HCT116 (cell line): ENCODE measurements at regions not wholly inside any gene's neighbourhood (a gene's known extent, or its start where the extent isn't known, plus 50 kb on each side); places are given as distances from the start of the nearest gene placed in this dataset.

Source experiments
- ATAC-seq: fragments of 200-7000 bp; cut with Tn5 transposase; 2 replicates; pipeline ENCODE4 v1.9.1; 2020; ENCODE audit warnings: mild to moderate bottlenecking, moderate library complexity
- BruUV-seq: library from RNA; stranded (reverse); fragments of 400-500 nt; replicated peaks from 2 replicates; lab custom pipeline; 2021; lab: Mats Ljungman, UMichigan
- CTCF ChIA-PET: fragments of 300-600 bp; sonication (Branson Sonifier 250); formaldehyde crosslinking; loops from one replicate; lab custom pipeline; 2021; ENCODE audit warnings: antibody characterized with exemption; lab: Charles Lee
- POLR2A ChIA-PET: fragments of 300-600, 350-600 bp; sonication (Branson Sonifier 250); formaldehyde crosslinking; loops from one replicate; lab custom pipeline; 2021; ENCODE audit warnings: antibody characterized with exemption; lab: Charles Lee
- RAD21 ChIA-PET, 2 experiments: fragments of 300-600 bp; sonication (Branson Sonifier 250); formaldehyde crosslinking; loops; one replicate each; lab custom pipeline; 2023; ENCODE audit warnings: low total read pairs in 2 of 2; ENCODE audit not compliant: uncharacterized antibody in 2 of 2, unreplicated experiment in 2 of 2, low non-redundant PET in 1 of 2; lab: Charles Lee
- DNase-seq: peaks from one replicate; pipeline ENCODE4 v3.0.0-alpha.2; 2010; ENCODE audit warnings: low read depth, low spot score
- H2AFZ ChIP-seq: fragments of 200-600 bp; shearing (Covaris generic), sonication (generic); 2 replicates; pipeline ENCODE4 v1.6.1; 2017; ENCODE audit warnings: low read depth, mixed run types, mixed read lengths, antibody characterized with exemption, low read length; ENCODE audit not compliant: poor library complexity, severe bottlenecking
- H3K27ac ChIP-seq: 2 replicates; pipeline ENCODE4 v1.5.1; 2012; ENCODE audit warnings: low read depth, low read length
- H3K27me3 ChIP-seq: fragments of 200-600 bp; sonication (generic); 2 replicates; pipeline ENCODE4 v1.6.1; 2016; ENCODE audit warnings: mixed run types, low read length, mixed read lengths; ENCODE audit not compliant: insufficient read depth
- H3K36me3 ChIP-seq, 2 experiments: fragments of 200-500 bp in 1 of 2; fragments of 200-600 bp in 1 of 2; sonication (Bioruptor generic) in 1 of 2; sonication (generic) in 1 of 2; 2 replicates each; pipeline versions ENCODE4 v1.5.1 to v1.6.1; 2014 to 2016; ENCODE audit warnings: low read length in 2 of 2, inconsistent platforms in 1 of 2, mixed read lengths in 1 of 2, mixed run types in 1 of 2; ENCODE audit not compliant: insufficient read depth in 2 of 2, control insufficient read depth in 1 of 2
- H3K4me1 ChIP-seq, 2 experiments: fragments of 200-600 bp in 1 of 2; sonication (generic) in 1 of 2; 2 replicates each; pipeline versions ENCODE4 v1.5.1 to v1.6.1; 2012 to 2017; ENCODE audit warnings: low read length in 2 of 2, inconsistent platforms in 1 of 2, mild to moderate bottlenecking in 1 of 2, mixed read lengths in 1 of 2, mixed run types in 1 of 2, moderate library complexity in 1 of 2; ENCODE audit not compliant: insufficient read depth in 2 of 2, control insufficient read depth in 1 of 2
- H3K4me2 ChIP-seq: fragments of 200-600 bp; sonication (generic); 2 replicates; pipeline ENCODE4 v1.6.1; 2017; ENCODE audit warnings: mixed run types, low read length, mixed read lengths
- H3K4me3 ChIP-seq, 2 experiments: fragments of 200-600 bp in 1 of 2; sonication (generic) in 1 of 2; replicated peaks in 1 of 2; 2 replicates each; pipeline ENCODE4 v1.5.1; 2011 to 2016; ENCODE audit warnings: low read length in 2 of 2, control low read depth in 1 of 2, low read depth in 1 of 2, mild to moderate bottlenecking in 1 of 2, mixed read lengths in 1 of 2, mixed run types in 1 of 2
- H3K79me2 ChIP-seq: fragments of 200-600 bp; sonication (generic); 2 replicates; pipeline ENCODE4 v1.6.1; 2017; ENCODE audit warnings: mild to moderate bottlenecking, mixed run types, low read length, moderate library complexity, mixed read lengths; ENCODE audit not compliant: insufficient read depth
- H3K9ac ChIP-seq: fragments of 200-600 bp; sonication (generic); 2 replicates; pipeline ENCODE4 v1.6.1; 2016; ENCODE audit warnings: low read length, mixed read lengths
- H3K9me2 ChIP-seq: fragments of 200-600 bp; sonication (generic), shearing (Covaris generic); 2 replicates; pipeline ENCODE4 v1.6.1; 2017; ENCODE audit warnings: mixed run types, mild to moderate bottlenecking, moderate library complexity; ENCODE audit not compliant: insufficient read depth
- H3K9me3 ChIP-seq, 2 experiments: fragments of 200-500 bp in 1 of 2; fragments of 200-600 bp in 1 of 2; sonication (Bioruptor generic) in 1 of 2; sonication (generic) in 1 of 2; 2 replicates each; pipeline ENCODE4 v1.6.1; 2014 to 2017; ENCODE audit warnings: low read length in 2 of 2, mixed read lengths in 2 of 2, inconsistent platforms in 1 of 2, low read depth in 1 of 2, mild to moderate bottlenecking in 1 of 2, mixed run types in 1 of 2, moderate library complexity in 1 of 2; ENCODE audit not compliant: control insufficient read depth in 1 of 2, insufficient read depth in 1 of 2
- H4K20me1 ChIP-seq: fragments of 200-600 bp; sonication (generic), shearing (Covaris generic); 2 replicates; pipeline ENCODE4 v1.6.1; 2017; ENCODE audit warnings: mixed run types, mild to moderate bottlenecking, moderate library complexity; ENCODE audit not compliant: insufficient read depth
- CBX3 ChIP-seq: IDR thresholded peaks from 2 replicates; pipeline ENCODE4 v1.6.1; 2012; ENCODE audit warnings: low read depth
- CEBPB ChIP-seq: IDR thresholded peaks from 2 replicates; pipeline ENCODE4 v1.6.1; 2012; ENCODE audit warnings: low read depth
- EGR1 ChIP-seq: IDR thresholded peaks from 2 replicates; pipeline ENCODE4 v1.6.1; 2012; ENCODE audit warnings: low read depth
- ELF1 ChIP-seq: IDR thresholded peaks from 2 replicates; pipeline ENCODE4 v1.6.1; 2012; ENCODE audit warnings: low read depth, borderline replicate concordance
- EZH2phosphoT487 ChIP-seq: fragments of 200-600 bp; IDR thresholded peaks from 2 replicates; pipeline ENCODE4 v1.6.1; 2018; ENCODE audit warnings: antibody characterized with exemption, borderline replicate concordance
- FOSL1 ChIP-seq: IDR thresholded peaks from 2 replicates; pipeline ENCODE4 v1.6.1; 2012; ENCODE audit warnings: low read depth
- JUND ChIP-seq: IDR thresholded peaks from 2 replicates; pipeline ENCODE4 v1.6.1; 2012
- POLR2A ChIP-seq: IDR thresholded peaks from 2 replicates; pipeline ENCODE4 v1.7.0; 2011; ENCODE audit warnings: borderline replicate concordance; ENCODE audit not compliant: insufficient read depth, insufficient read length; ENCODE audit errors: extremely low read depth
- POLR2AphosphoS5 ChIP-seq: IDR thresholded peaks from 2 replicates; pipeline ENCODE4 v1.6.1; 2011; ENCODE audit warnings: mild to moderate bottlenecking, low read depth, low read length, moderate library complexity
- RAD21 ChIP-seq: IDR thresholded peaks from 2 replicates; pipeline ENCODE4 v1.6.1; 2012; ENCODE audit warnings: low read depth, mild to moderate bottlenecking
- YY1 ChIP-seq: IDR thresholded peaks from 2 replicates; pipeline ENCODE4 v1.6.1; 2011; ENCODE audit warnings: low read length, low read depth, moderate library complexity, mild to moderate bottlenecking; ENCODE audit not compliant: insufficient replicate concordance; ENCODE audit errors: extremely low read depth
- ZNF274 ChIP-seq: fragments of 200-500 bp; sonication (Bioruptor generic); IDR thresholded peaks from 2 replicates; pipeline ENCODE4 v1.6.1; 2014; ENCODE audit warnings: mild to moderate bottlenecking, low read depth, low read length, inconsistent platforms
- intact Hi-C: fragments of 100-400 bp; cut with micrococcal nuclease; formaldehyde crosslinking; loops from 2 replicates; pipeline ENCODE4 v1.10.0; 2022
- TF ChIP-seq, protein P1 (sequence below): IDR thresholded peaks from 2 replicates; pipeline ENCODE4 v1.6.1; 2012; ENCODE audit warnings: low read depth
- TF ChIP-seq, protein P2 (sequence below): IDR thresholded peaks from 2 replicates; pipeline ENCODE4 v1.6.1; 2012
- TF ChIP-seq, protein P3 (sequence below): IDR thresholded peaks from 2 replicates; pipeline ENCODE4 v1.6.1; 2012
- TF ChIP-seq, protein P4 (sequence below), 3 experiments: fragments of 200-600 bp in 1 of 3; sonication (generic) in 1 of 3; IDR thresholded peaks in 2 of 3; conservative IDR thresholded peaks in 1 of 3; 2 replicates each; pipeline ENCODE4 v1.5.1; 2012 to 2017; ENCODE audit warnings: low read depth in 2 of 3, low read length in 2 of 3, antibody characterized with exemption in 1 of 3, borderline replicate concordance in 1 of 3, control low read depth in 1 of 3, mild to moderate bottlenecking in 1 of 3, mixed read lengths in 1 of 3, mixed run types in 1 of 3, moderate library complexity in 1 of 3; ENCODE audit not compliant: insufficient read depth in 1 of 3

DNA sequence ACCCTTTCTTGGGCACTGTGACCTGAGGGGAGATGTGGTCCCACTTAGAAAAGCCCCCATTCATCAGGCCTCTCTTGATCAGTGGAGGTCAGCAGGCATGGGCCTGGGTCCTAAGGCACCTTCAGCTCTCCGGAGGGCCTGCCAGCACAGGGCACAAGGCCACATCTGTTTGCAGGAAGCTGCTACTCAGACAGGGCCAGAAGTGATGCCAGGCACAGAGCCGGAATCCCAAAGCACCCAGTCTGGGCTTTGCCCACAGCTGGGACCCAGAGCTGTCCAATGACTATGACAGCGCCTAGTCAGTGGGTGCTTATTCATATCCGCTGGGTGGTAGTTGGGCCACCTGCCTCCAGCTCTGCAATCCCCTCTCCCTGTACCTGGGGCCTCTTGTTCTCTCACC is 63.2 kb upstream of the ELN start:
- POLR2A ChIA-PET: no interaction called here
- no peak overlapping the region for H3K9ac ChIP-seq
- BruUV-seq: no TSS peak
- no peaks in the 10 kb centered on the region for H4K20me1 ChIP-seq
- no peaks in the 10 kb centered on the region for H3K36me3 ChIP-seq
- H3K9me2 ChIP-seq: no peaks in the 10 kb centered on the region
- intact Hi-C loops: no loop called here
- no peak for ATAC-seq
- no peak overlapping the region for H3K4me2 ChIP-seq
- no peak for DNase-seq
- no peaks in the 10 kb centered on the region for H3K79me2 ChIP-seq
- CTCF ChIA-PET: interaction anchor here (1.3 kb wide), 1 partner anchor 15 kb away, joined by 4 read pairs; no protein-coding TSS in a partner anchor
- peaks cover 0 to 4% of the 10 kb centered on the region in 2 experiments; a peak in 1 of 4 replicates for H3K4me1 ChIP-seq
- TF ChIP-seq CEBPB: no peak
- TF ChIP-seq EGR1: no peak
- TF ChIP-seq EZH2phosphoT487: no peak
- TF ChIP-seq, protein P1, sequence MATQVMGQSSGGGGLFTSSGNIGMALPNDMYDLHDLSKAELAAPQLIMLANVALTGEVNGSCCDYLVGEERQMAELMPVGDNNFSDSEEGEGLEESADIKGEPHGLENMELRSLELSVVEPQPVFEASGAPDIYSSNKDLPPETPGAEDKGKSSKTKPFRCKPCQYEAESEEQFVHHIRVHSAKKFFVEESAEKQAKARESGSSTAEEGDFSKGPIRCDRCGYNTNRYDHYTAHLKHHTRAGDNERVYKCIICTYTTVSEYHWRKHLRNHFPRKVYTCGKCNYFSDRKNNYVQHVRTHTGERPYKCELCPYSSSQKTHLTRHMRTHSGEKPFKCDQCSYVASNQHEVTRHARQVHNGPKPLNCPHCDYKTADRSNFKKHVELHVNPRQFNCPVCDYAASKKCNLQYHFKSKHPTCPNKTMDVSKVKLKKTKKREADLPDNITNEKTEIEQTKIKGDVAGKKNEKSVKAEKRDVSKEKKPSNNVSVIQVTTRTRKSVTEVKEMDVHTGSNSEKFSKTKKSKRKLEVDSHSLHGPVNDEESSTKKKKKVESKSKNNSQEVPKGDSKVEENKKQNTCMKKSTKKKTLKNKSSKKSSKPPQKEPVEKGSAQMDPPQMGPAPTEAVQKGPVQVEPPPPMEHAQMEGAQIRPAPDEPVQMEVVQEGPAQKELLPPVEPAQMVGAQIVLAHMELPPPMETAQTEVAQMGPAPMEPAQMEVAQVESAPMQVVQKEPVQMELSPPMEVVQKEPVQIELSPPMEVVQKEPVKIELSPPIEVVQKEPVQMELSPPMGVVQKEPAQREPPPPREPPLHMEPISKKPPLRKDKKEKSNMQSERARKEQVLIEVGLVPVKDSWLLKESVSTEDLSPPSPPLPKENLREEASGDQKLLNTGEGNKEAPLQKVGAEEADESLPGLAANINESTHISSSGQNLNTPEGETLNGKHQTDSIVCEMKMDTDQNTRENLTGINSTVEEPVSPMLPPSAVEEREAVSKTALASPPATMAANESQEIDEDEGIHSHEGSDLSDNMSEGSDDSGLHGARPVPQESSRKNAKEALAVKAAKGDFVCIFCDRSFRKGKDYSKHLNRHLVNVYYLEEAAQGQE: no peak
- TF ChIP-seq FOSL1: no peak
- TF ChIP-seq, protein P2, sequence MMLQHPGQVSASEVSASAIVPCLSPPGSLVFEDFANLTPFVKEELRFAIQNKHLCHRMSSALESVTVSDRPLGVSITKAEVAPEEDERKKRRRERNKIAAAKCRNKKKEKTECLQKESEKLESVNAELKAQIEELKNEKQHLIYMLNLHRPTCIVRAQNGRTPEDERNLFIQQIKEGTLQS: no peak
- TF ChIP-seq POLR2AphosphoS5: no peak
- no peak for TF ChIP-seq ZNF274
- TF ChIP-seq JUND: no peak
- TF ChIP-seq YY1: no peak
- no peak for TF ChIP-seq RAD21
- TF ChIP-seq, protein P3, sequence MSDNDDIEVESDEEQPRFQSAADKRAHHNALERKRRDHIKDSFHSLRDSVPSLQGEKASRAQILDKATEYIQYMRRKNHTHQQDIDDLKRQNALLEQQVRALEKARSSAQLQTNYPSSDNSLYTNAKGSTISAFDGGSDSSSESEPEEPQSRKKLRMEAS: no peak
- TF ChIP-seq, protein P4, sequence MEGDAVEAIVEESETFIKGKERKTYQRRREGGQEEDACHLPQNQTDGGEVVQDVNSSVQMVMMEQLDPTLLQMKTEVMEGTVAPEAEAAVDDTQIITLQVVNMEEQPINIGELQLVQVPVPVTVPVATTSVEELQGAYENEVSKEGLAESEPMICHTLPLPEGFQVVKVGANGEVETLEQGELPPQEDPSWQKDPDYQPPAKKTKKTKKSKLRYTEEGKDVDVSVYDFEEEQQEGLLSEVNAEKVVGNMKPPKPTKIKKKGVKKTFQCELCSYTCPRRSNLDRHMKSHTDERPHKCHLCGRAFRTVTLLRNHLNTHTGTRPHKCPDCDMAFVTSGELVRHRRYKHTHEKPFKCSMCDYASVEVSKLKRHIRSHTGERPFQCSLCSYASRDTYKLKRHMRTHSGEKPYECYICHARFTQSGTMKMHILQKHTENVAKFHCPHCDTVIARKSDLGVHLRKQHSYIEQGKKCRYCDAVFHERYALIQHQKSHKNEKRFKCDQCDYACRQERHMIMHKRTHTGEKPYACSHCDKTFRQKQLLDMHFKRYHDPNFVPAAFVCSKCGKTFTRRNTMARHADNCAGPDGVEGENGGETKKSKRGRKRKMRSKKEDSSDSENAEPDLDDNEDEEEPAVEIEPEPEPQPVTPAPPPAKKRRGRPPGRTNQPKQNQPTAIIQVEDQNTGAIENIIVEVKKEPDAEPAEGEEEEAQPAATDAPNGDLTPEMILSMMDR (IDR thresholded peaks at IDR 0.05 in 2 of 3, conservative IDR thresholded peaks at IDR 0.05 in 1 of 3; ENCODE audit: borderline replicate concordance in 1 of 3, insufficient read depth in 1 of 3, low read depth in 2 of 3, low read length in 2 of 3): no peak
- TF ChIP-seq ELF1: no peak
- TF ChIP-seq POLR2A: no peak
- TF ChIP-seq CBX3: no peak
- peaks cover 0 to 9% of the 10 kb centered on the region in 2 experiments; a peak in 1 of 4 replicates for H3K9me3 ChIP-seq
- no peak overlapping the region for H3K4me3 ChIP-seq
- RAD21 ChIA-PET: no interaction called here
- H3K27ac ChIP-seq: no peak overlapping the region
- H3K27me3 ChIP-seq: no peaks in the 10 kb centered on the region
- no peak overlapping the region for H2AFZ ChIP-seq
